HG02981 (cell line): ENCODE measurements at regions not wholly inside any gene's neighbourhood (a gene's known extent, or its start where the extent isn't known, plus 50 kb on each side); places are given as distances from the start of the nearest gene placed in this dataset.
"Not testable (repeated sequence)": the region's sequence is repeated elsewhere in the genome, so short reads cannot be mapped to it uniquely, and the experiment has no call there.

Experiments
- ATAC-seq: cut with Tn5 transposase; IDR thresholded peaks from one replicate; pipeline ENCODE4 v1.9.1; 2021; ENCODE audit warnings: mild to moderate bottlenecking, moderate library complexity; ENCODE audit not compliant: unreplicated experiment

GRCh38 chr10:23742807-23743206 is 303.9 kb downstream of the OTUD1 start:
- ATAC-seq: peak; percentile 14

GRCh38 chr10:23754179-23754578 is 315.3 kb downstream of the OTUD1 start:
- no peak for ATAC-seq

GRCh38 chr10:23754941-23755340 is 316.1 kb downstream of the OTUD1 start:
- ATAC-seq: no peak

- no peak for ATAC-seq
Observed at GRCh38 chr10:23755556-23755955, 316.7 kb downstream of the OTUD1 start.

GRCh38 chr10:23768281-23768680 is 329.4 kb downstream of the OTUD1 start:
- ATAC-seq: no peak

- no peak for ATAC-seq
Observed at GRCh38 chr10:23777153-23777552, 338.3 kb downstream of the OTUD1 start.

GRCh38 chr10:23779301-23779700 is 340.4 kb downstream of the OTUD1 start:
- ATAC-seq: no peak

- ATAC-seq: no peak
Observed at GRCh38 chr10:23780331-23780730, 341.5 kb downstream of the OTUD1 start.

- no peak for ATAC-seq
Observed at GRCh38 chr10:23786594-23786993, 347.7 kb downstream of the OTUD1 start.

GRCh38 chr10:23793577-23793976 is 354.7 kb downstream of the OTUD1 start:
- ATAC-seq: no peak

- not testable (repeated sequence) for ATAC-seq
Observed at GRCh38 chr10:23797452-23797851, 358.6 kb downstream of the OTUD1 start.

GRCh38 chr10:23804125-23804524 is 365.2 kb downstream of the OTUD1 start:
- no peak for ATAC-seq

- no peak for ATAC-seq
Observed at GRCh38 chr10:23813687-23814086, 374.8 kb downstream of the OTUD1 start.

GRCh38 chr10:23818484-23818883 is 379.6 kb downstream of the OTUD1 start:
- no peak for ATAC-seq

GRCh38 chr10:23820792-23821191 is 381.9 kb downstream of the OTUD1 start:
- no peak for ATAC-seq

- ATAC-seq: no peak
Observed at GRCh38 chr10:23824822-23825221, 384.1 kb upstream of the KIAA1217 start.

GRCh38 chr10:23826421-23826820 is 382.5 kb upstream of the KIAA1217 start:
- ATAC-seq: no peak

- no peak for ATAC-seq
Observed at GRCh38 chr10:23829556-23829955, 379.4 kb upstream of the KIAA1217 start.

- ATAC-seq: no peak
Observed at GRCh38 chr10:23834091-23834490, 374.8 kb upstream of the KIAA1217 start.

GRCh38 chr10:23850631-23851030 is 358.3 kb upstream of the KIAA1217 start:
- ATAC-seq: no peak

GRCh38 chr10:23859598-23859997 is 349.3 kb upstream of the KIAA1217 start:
- no peak for ATAC-seq

GRCh38 chr10:23864631-23865147 is 344.2 kb upstream of the KIAA1217 start:
- no peak for ATAC-seq

GRCh38 chr10:23866985-23867384 is 342.0 kb upstream of the KIAA1217 start:
- not testable (repeated sequence) for ATAC-seq
